ENCODE measurements at regions not wholly inside any gene's neighbourhood (a gene's known extent, or its start where the extent isn't known, plus 50 kb on each side); places are given as distances from the start of the nearest gene placed in this dataset.

DNA sequence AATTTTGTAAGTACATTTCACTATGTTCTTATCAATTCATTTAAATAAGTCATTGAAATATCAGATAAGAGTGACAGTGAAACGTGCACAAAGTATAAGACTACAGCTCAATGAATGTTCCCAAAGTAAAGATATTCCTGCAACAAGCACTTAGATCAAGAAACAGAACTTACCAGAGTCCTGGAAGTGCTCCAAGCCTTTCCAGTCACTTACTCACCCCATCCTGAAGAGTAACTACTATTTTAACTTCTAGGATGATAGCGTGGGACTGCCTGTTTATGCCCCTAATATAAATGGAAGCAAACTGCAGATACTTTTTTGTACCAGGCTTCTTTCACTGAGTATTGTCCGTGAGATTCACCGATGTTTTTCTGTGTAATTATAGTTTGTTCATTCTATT, 768.9 kb downstream of the SLC4A3 start:
- no peak overlapping the region for H3K4me2 ChIP-seq (ENCODE audit: insufficient read depth, insufficient read length, low read length)
- Mint-ChIP-seq H3K4me1 (no peaks in the 10 kb centered on the region), H3K9me3 (peaks cover 3 to 4% of the 10 kb centered on the region in 2 experiments), H3K27ac (no peak overlapping the region), H3K4me3 (no peak overlapping the region), H3K27me3 (ENCODE audit: low read depth) (no peaks in the 10 kb centered on the region; the same call in 1 of the 2 replicates), H3K36me3 (ENCODE audit: insufficient read depth in 1 of 3, low read depth in 3 of 3) (peaks cover 3 to 7% (median 3%) of the 10 kb centered on the region in 3 experiments)
- H3K14ac ChIP-seq (ENCODE audit: insufficient read depth, low read length): no peak overlapping the region
- no peak overlapping the region for H2AK5ac ChIP-seq (ENCODE audit: insufficient read length, low read length)
- no peak overlapping the region for H2AFZ ChIP-seq (ENCODE audit: low read length)
- no CpG with 5 or more reads among the region's 4 CpGs for WGBS (ENCODE audit: extremely low coverage, insufficient read length, low lambda C conversion rate)
- no peak overlapping the region for H4K5ac ChIP-seq (ENCODE audit: insufficient read length, low read depth, low read length)
- H4K8ac ChIP-seq (replicated peaks; ENCODE audit: insufficient read length, low read depth, low read length): no peak overlapping the region
- no peak overlapping the region for H2BK5ac ChIP-seq (ENCODE audit: insufficient read length, low read length)
- H3K23me2 ChIP-seq (ENCODE audit: insufficient read length, low read depth, low read length, poor library complexity, severe bottlenecking): no peaks in the 10 kb centered on the region
- TF ChIP-seq, protein P1, sequence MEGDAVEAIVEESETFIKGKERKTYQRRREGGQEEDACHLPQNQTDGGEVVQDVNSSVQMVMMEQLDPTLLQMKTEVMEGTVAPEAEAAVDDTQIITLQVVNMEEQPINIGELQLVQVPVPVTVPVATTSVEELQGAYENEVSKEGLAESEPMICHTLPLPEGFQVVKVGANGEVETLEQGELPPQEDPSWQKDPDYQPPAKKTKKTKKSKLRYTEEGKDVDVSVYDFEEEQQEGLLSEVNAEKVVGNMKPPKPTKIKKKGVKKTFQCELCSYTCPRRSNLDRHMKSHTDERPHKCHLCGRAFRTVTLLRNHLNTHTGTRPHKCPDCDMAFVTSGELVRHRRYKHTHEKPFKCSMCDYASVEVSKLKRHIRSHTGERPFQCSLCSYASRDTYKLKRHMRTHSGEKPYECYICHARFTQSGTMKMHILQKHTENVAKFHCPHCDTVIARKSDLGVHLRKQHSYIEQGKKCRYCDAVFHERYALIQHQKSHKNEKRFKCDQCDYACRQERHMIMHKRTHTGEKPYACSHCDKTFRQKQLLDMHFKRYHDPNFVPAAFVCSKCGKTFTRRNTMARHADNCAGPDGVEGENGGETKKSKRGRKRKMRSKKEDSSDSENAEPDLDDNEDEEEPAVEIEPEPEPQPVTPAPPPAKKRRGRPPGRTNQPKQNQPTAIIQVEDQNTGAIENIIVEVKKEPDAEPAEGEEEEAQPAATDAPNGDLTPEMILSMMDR (conservative IDR thresholded peaks at IDR 0.05): no peak
- DNase-seq: no peak
- no peak overlapping the region for H2BK120ac ChIP-seq (ENCODE audit: low read depth, low read length, poor library complexity, severe bottlenecking)
- H3K79me1 ChIP-seq (ENCODE audit: insufficient read depth, low read depth, low read length, poor library complexity, severe bottlenecking): no peaks in the 10 kb centered on the region
- H3K4me1 ChIP-seq (ENCODE audit: insufficient read depth, low read length): no peaks in the 10 kb centered on the region
- no peak overlapping the region for H3T11ph ChIP-seq (ENCODE audit: low read length)
- H4K20me1 ChIP-seq (ENCODE audit: control insufficient read depth, insufficient read depth, insufficient read length): no peaks in the 10 kb centered on the region
- no peaks in the 10 kb centered on the region for H3K27me3 ChIP-seq (ENCODE audit: insufficient read depth, low read length)
- no peak overlapping the region for H3K56ac ChIP-seq (ENCODE audit: insufficient read length, low read depth, low read length)
- no peak overlapping the region for H2BK20ac ChIP-seq (ENCODE audit: low read depth, low read length, poor library complexity, severe bottlenecking)
- no peak overlapping the region for H2BK12ac ChIP-seq (ENCODE audit: insufficient read length, low read depth, low read length)
- no peak overlapping the region for H4K91ac ChIP-seq (ENCODE audit: insufficient read length, low read depth, low read length)
- H3K4ac ChIP-seq (ENCODE audit: low read depth, low read length): no peak overlapping the region
- H3K79me2 ChIP-seq (ENCODE audit: insufficient read depth, low read length): no peaks in the 10 kb centered on the region
- H3K27ac ChIP-seq (ENCODE audit: insufficient read length, low read depth, low read length): no peak overlapping the region
- no peak overlapping the region for H3K9ac ChIP-seq (ENCODE audit: extremely low read depth, insufficient read length, low read length)
- no peak overlapping the region for H3K18ac ChIP-seq (ENCODE audit: insufficient read length, low read depth, low read length)
- H2BK15ac ChIP-seq (ENCODE audit: low read depth, low read length): no peak overlapping the region
- H3K23ac ChIP-seq (ENCODE audit: insufficient read length, low read depth, low read length): no peak overlapping the region
- peaks cover under 1% of the 10 kb centered on the region for H3K9me3 ChIP-seq (ENCODE audit: control insufficient read depth, low read depth, low read length)
